NCI-H82 treated with DMSO at 0.1 percent for 48 hours (cell line): ENCODE measurements at regions not wholly inside any gene's neighbourhood (a gene's known extent, or its start where the extent isn't known, plus 50 kb on each side); places are given as distances from the start of the nearest gene placed in this dataset.

Experiments used
- DNase-seq: peaks from one replicate; lab custom pipeline; 2025; ENCODE audit not compliant: unreplicated experiment; lab: John Stamatoyannopoulos, UW

GRCh38 chr9:16304301-16304700 is 566.2 kb downstream of the BNC2 start:
- no peak for DNase-seq

- no peak for DNase-seq
Observed at GRCh38 chr9:16306586-16306985, 563.9 kb downstream of the BNC2 start.

GRCh38 chr9:16307626-16308195 is 562.8 kb downstream of the BNC2 start:
- DNase-seq, result no peak

GRCh38 chr9:16308645-16309044 is 561.8 kb downstream of the BNC2 start:
- no peak for DNase-seq

- no peak for DNase-seq
Observed at GRCh38 chr9:16309082-16309468, 561.4 kb downstream of the BNC2 start.

GRCh38 chr9:16309469-16310271 is 560.8 kb downstream of the BNC2 start:
- no peak for DNase-seq

GRCh38 chr9:16310278-16311110 is 560.0 kb downstream of the BNC2 start:
- DNase-seq, result no peak

- no peak for DNase-seq
Observed at GRCh38 chr9:16312116-16312515, 558.4 kb downstream of the BNC2 start.

- DNase-seq, result no peak
Observed at GRCh38 chr9:16312962-16313546, 557.4 kb downstream of the BNC2 start.

GRCh38 chr9:16314476-16314875 is 556.0 kb downstream of the BNC2 start:
- DNase-seq, result no peak

- no peak for DNase-seq
Observed at GRCh38 chr9:16315720-16316119, 554.8 kb downstream of the BNC2 start.

- DNase-seq, result no peak
Observed at GRCh38 chr9:16316456-16316855, 554.0 kb downstream of the BNC2 start.

- no peak for DNase-seq
Observed at GRCh38 chr9:16316911-16317817, 553.3 kb downstream of the BNC2 start.

GRCh38 chr9:16318516-16319060 is 551.9 kb downstream of the BNC2 start:
- no peak for DNase-seq

GRCh38 chr9:16319646-16320045 is 550.8 kb downstream of the BNC2 start:
- DNase-seq, result no peak

- DNase-seq, result no peak
Observed at GRCh38 chr9:16320338-16320902, 550.0 kb downstream of the BNC2 start.

GRCh38 chr9:16321461-16322119 is 548.9 kb downstream of the BNC2 start:
- DNase-seq, result no peak

GRCh38 chr9:16322849-16323248 is 547.6 kb downstream of the BNC2 start:
- no peak for DNase-seq

GRCh38 chr9:16325966-16326365 is 544.5 kb downstream of the BNC2 start:
- no peak for DNase-seq
